ENCODE measurements at regions not wholly inside any gene's neighbourhood (a gene's known extent, or its start where the extent isn't known, plus 50 kb on each side); places are given as distances from the start of the nearest gene placed in this dataset.

GRCh38 chrX:137287191-137287590, 253.4 kb upstream of the GPR101 start:
- no peaks in the 10 kb centered on the region for H3K4me1 ChIP-seq (ENCODE audit: control insufficient read depth, extremely low read depth, insufficient read depth, low read length)
- H3K27me3 ChIP-seq (ENCODE audit: control insufficient read depth, extremely low read depth, insufficient read depth, low read length), result no peaks in the 10 kb centered on the region
- H3K9me3 ChIP-seq (ENCODE audit: control insufficient read depth, low read depth, low read length), result no peaks in the 10 kb centered on the region
- no peak overlapping the region for H3K4me2 ChIP-seq (ENCODE audit: control insufficient read depth, extremely low read depth, insufficient read depth, low read depth, low read length)
- H3K9me1 ChIP-seq (ENCODE audit: control insufficient read depth, extremely low read depth, insufficient read depth, low read length), result no peaks in the 10 kb centered on the region
- FAIRE-seq (no peak), DNase-seq (ENCODE audit: low read depth, low spot score) (no peak)
- no peaks in the 10 kb centered on the region for H4K20me1 ChIP-seq (ENCODE audit: control insufficient read depth, extremely low read depth, insufficient read depth, low read length)
- no peak overlapping the region for H3K9ac ChIP-seq (ENCODE audit: control insufficient read depth, extremely low read depth, insufficient read depth, low read length)
- no peak for TF ChIP-seq EZH2 (IDR thresholded peaks at IDR 0.05; ENCODE audit: low read length)
- TF ChIP-seq CTCF (optimal IDR thresholded peaks at IDR 0.05 in 1 of 3, IDR thresholded peaks at IDR 0.05 in 1 of 3, conservative IDR thresholded peaks at IDR 0.05 in 1 of 3; ENCODE audit: extremely low read depth in 1 of 3, insufficient read depth in 2 of 3, low read length in 3 of 3), result no peak
- H3K27ac ChIP-seq (ENCODE audit: control insufficient read depth, insufficient read depth, low read length), result no peak overlapping the region
- H3K79me2 ChIP-seq (ENCODE audit: control insufficient read depth, insufficient read depth, low read length), result no peaks in the 10 kb centered on the region
- no peak overlapping the region for H3K4me3 ChIP-seq (ENCODE audit: control insufficient read depth in 2 of 3, extremely low read depth in 1 of 3, insufficient read depth in 2 of 3, low read depth in 1 of 3, low read length in 3 of 3)
- no peak overlapping the region for H2AFZ ChIP-seq (ENCODE audit: control insufficient read depth, low read length)
- no peaks in the 10 kb centered on the region for H3K36me3 ChIP-seq (ENCODE audit: control insufficient read depth in 2 of 2, extremely low read depth in 1 of 2, insufficient read depth in 2 of 2, low read length in 2 of 2)
- dilution Hi-C loops (cut with MboI; ENCODE audit: extremely low pct_ligation_motif_present, low sequenced_read_pairs), result no loop called here

GRCh38 chrX:137286423-137286822, 252.6 kb upstream of the GPR101 start:
- Histone ChIP-seq H3K4me1 (ENCODE audit: control insufficient read depth, extremely low read depth, insufficient read depth, low read length) (no peaks in the 10 kb centered on the region), H2AFZ (ENCODE audit: control insufficient read depth, low read length) (no peak overlapping the region), H3K36me3 (ENCODE audit: control insufficient read depth in 2 of 2, extremely low read depth in 1 of 2, insufficient read depth in 2 of 2, low read length in 2 of 2) (no peaks in the 10 kb centered on the region), H3K27ac (ENCODE audit: control insufficient read depth, insufficient read depth, low read length) (no peak overlapping the region), H4K20me1 (ENCODE audit: control insufficient read depth, extremely low read depth, insufficient read depth, low read length) (no peaks in the 10 kb centered on the region), H3K9me1 (ENCODE audit: control insufficient read depth, extremely low read depth, insufficient read depth, low read length) (no peaks in the 10 kb centered on the region), H3K9ac (ENCODE audit: control insufficient read depth, extremely low read depth, insufficient read depth, low read length) (no peak overlapping the region), H3K9me3 (ENCODE audit: control insufficient read depth, low read depth, low read length) (no peaks in the 10 kb centered on the region), H3K27me3 (ENCODE audit: control insufficient read depth, extremely low read depth, insufficient read depth, low read length) (no peaks in the 10 kb centered on the region), H3K4me3 (ENCODE audit: control insufficient read depth in 2 of 3, extremely low read depth in 1 of 3, insufficient read depth in 2 of 3, low read depth in 1 of 3, low read length in 3 of 3) (no peak overlapping the region), H3K4me2 (ENCODE audit: control insufficient read depth, extremely low read depth, insufficient read depth, low read depth, low read length) (no peak overlapping the region), H3K79me2 (ENCODE audit: control insufficient read depth, insufficient read depth, low read length) (no peaks in the 10 kb centered on the region)
- FAIRE-seq (no peak), DNase-seq (ENCODE audit: low read depth, low spot score) (no peak)
- dilution Hi-C loops (cut with MboI; ENCODE audit: extremely low pct_ligation_motif_present, low sequenced_read_pairs), result no loop called here
- TF ChIP-seq CTCF (optimal IDR thresholded peaks at IDR 0.05 in 1 of 3, IDR thresholded peaks at IDR 0.05 in 1 of 3, conservative IDR thresholded peaks at IDR 0.05 in 1 of 3; ENCODE audit: extremely low read depth in 1 of 3, insufficient read depth in 2 of 3, low read length in 3 of 3) (no peak), EZH2 (IDR thresholded peaks at IDR 0.05; ENCODE audit: low read length) (no peak)

Data from keratinocyte (primary cell).